ENCODE measurements at regions not wholly inside any gene's neighbourhood (a gene's known extent, or its start where the extent isn't known, plus 50 kb on each side); places are given as distances from the start of the nearest gene placed in this dataset.

- TF ChIP-seq TAF1 (IDR thresholded peaks at IDR 0.05; ENCODE audit: low read depth): no peak
- TF ChIP-seq MAX (IDR thresholded peaks at IDR 0.05): no peak
- no peak for TF ChIP-seq CREB1 (IDR thresholded peaks at IDR 0.05; ENCODE audit: low read depth)
Observed at GRCh38 chr1:82525378-82525777, 724.6 kb downstream of the ADGRL2 start.

Measured in Ishikawa (cell line).